ENCODE measurements at regions not wholly inside any gene's neighbourhood (a gene's known extent, or its start where the extent isn't known, plus 50 kb on each side); places are given as distances from the start of the nearest gene placed in this dataset.

GRCh38 chr18:2138552-2138951, 432.8 kb downstream of the METTL4 start:
- H3K4me1 ChIP-seq (ENCODE audit: low read length), result no peaks in the 10 kb centered on the region
- H3K4me2 ChIP-seq (ENCODE audit: low read depth, low read length), result no peak overlapping the region
- TF ChIP-seq CTCF (IDR thresholded peaks at IDR 0.05; ENCODE audit: low read length) (no peak), EZH2phosphoT487 (IDR thresholded peaks at IDR 0.05; ENCODE audit: low read length) (no peak), EZH2 (optimal IDR thresholded peaks at IDR 0.05; ENCODE audit: low read depth, low read length) (no peak)
- H3K9me2 ChIP-seq (replicated peaks; ENCODE audit: insufficient read depth, low read length), result no peaks in the 10 kb centered on the region
- H3K79me2 ChIP-seq (ENCODE audit: low read length), result no peaks in the 10 kb centered on the region
- H3K4me3 ChIP-seq (ENCODE audit: low read length), result no peak overlapping the region
- H3F3A ChIP-seq (ENCODE audit: insufficient read depth, low read length), result no peaks in the 10 kb centered on the region
- no peak overlapping the region for H3K9ac ChIP-seq (ENCODE audit: low read length)
- H2AFZ ChIP-seq (ENCODE audit: low read length), result no peak overlapping the region
- no peak for DNase-seq
- H3K27ac ChIP-seq (ENCODE audit: low read length), result no peak overlapping the region
- H3K9me3 ChIP-seq (replicated peaks; ENCODE audit: insufficient read depth, low read length), result no peaks in the 10 kb centered on the region
- H3K27me3 ChIP-seq (replicated peaks; ENCODE audit: insufficient read depth, low read length), result no peaks in the 10 kb centered on the region
- no peaks in the 10 kb centered on the region for H4K20me1 ChIP-seq (ENCODE audit: insufficient read depth, low read length)
- no peaks in the 10 kb centered on the region for H3K36me3 ChIP-seq (replicated peaks; ENCODE audit: insufficient read depth, low read length)

GRCh38 chr18:2139691-2140090, 431.6 kb downstream of the METTL4 start:
- Histone ChIP-seq H3K4me3 (ENCODE audit: low read length) (no peak overlapping the region), H3K27me3 (replicated peaks; ENCODE audit: insufficient read depth, low read length) (no peaks in the 10 kb centered on the region), H3K9me3 (replicated peaks; ENCODE audit: insufficient read depth, low read length) (no peaks in the 10 kb centered on the region), H3F3A (ENCODE audit: insufficient read depth, low read length) (no peaks in the 10 kb centered on the region), H3K9me2 (replicated peaks; ENCODE audit: insufficient read depth, low read length) (no peaks in the 10 kb centered on the region), H3K27ac (ENCODE audit: low read length) (no peak overlapping the region), H4K20me1 (ENCODE audit: insufficient read depth, low read length) (no peaks in the 10 kb centered on the region), H3K36me3 (replicated peaks; ENCODE audit: insufficient read depth, low read length) (no peaks in the 10 kb centered on the region), H2AFZ (ENCODE audit: low read length) (no peak overlapping the region), H3K4me2 (ENCODE audit: low read depth, low read length) (no peak overlapping the region), H3K79me2 (ENCODE audit: low read length) (no peaks in the 10 kb centered on the region), H3K9ac (ENCODE audit: low read length) (no peak overlapping the region), H3K4me1 (ENCODE audit: low read length) (no peaks in the 10 kb centered on the region)
- no peak for DNase-seq
- TF ChIP-seq EZH2 (optimal IDR thresholded peaks at IDR 0.05; ENCODE audit: low read depth, low read length), result no peak
- no peak for TF ChIP-seq EZH2phosphoT487 (IDR thresholded peaks at IDR 0.05; ENCODE audit: low read length)
- no peak for TF ChIP-seq CTCF (IDR thresholded peaks at IDR 0.05; ENCODE audit: low read length)

- H3K9me2 ChIP-seq (replicated peaks; ENCODE audit: insufficient read depth, low read length), result no peaks in the 10 kb centered on the region
- no peak overlapping the region for H3K27ac ChIP-seq (ENCODE audit: low read length)
- no peak overlapping the region for H3K4me3 ChIP-seq (ENCODE audit: low read length)
- H3K27me3 ChIP-seq (replicated peaks; ENCODE audit: insufficient read depth, low read length), result no peaks in the 10 kb centered on the region
- H3K36me3 ChIP-seq (replicated peaks; ENCODE audit: insufficient read depth, low read length), result no peaks in the 10 kb centered on the region
- H2AFZ ChIP-seq (ENCODE audit: low read length), result no peak overlapping the region
- no peaks in the 10 kb centered on the region for H4K20me1 ChIP-seq (ENCODE audit: insufficient read depth, low read length)
- no peak for TF ChIP-seq CTCF (IDR thresholded peaks at IDR 0.05; ENCODE audit: low read length)
- TF ChIP-seq EZH2phosphoT487 (IDR thresholded peaks at IDR 0.05; ENCODE audit: low read length), result no peak
- TF ChIP-seq EZH2 (optimal IDR thresholded peaks at IDR 0.05; ENCODE audit: low read depth, low read length), result no peak
- no peaks in the 10 kb centered on the region for H3F3A ChIP-seq (ENCODE audit: insufficient read depth, low read length)
- no peak overlapping the region for H3K9ac ChIP-seq (ENCODE audit: low read length)
- H3K9me3 ChIP-seq (replicated peaks; ENCODE audit: insufficient read depth, low read length), result no peaks in the 10 kb centered on the region
- H3K79me2 ChIP-seq (ENCODE audit: low read length), result no peaks in the 10 kb centered on the region
- H3K4me2 ChIP-seq (ENCODE audit: low read depth, low read length), result no peak overlapping the region
- H3K4me1 ChIP-seq (ENCODE audit: low read length), result no peaks in the 10 kb centered on the region
- DNase-seq, result no peak
Observed at GRCh38 chr18:2143636-2144035, 427.7 kb downstream of the METTL4 start.
